ENCODE measurements at regions not wholly inside any gene's neighbourhood (a gene's known extent, or its start where the extent isn't known, plus 50 kb on each side); places are given as distances from the start of the nearest gene placed in this dataset.

DNA sequence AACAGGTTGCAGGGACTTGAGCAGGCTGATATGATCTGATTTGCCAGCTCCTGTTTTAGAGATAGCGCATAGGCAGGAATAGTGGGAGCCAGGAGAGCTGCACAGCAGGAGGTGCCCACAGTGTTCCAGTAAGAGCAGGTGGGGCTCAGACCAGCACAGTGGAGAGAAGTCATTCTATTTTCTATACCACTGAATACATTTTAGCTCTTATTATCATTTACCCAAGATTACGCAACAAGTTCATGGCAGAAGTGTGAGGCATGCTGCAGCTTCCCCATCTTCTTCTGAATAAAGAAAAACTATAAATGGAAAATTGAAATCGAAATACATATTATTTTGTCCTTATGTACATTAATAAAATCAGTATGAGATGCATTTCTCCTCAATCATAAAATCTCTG lies 114.7 kb upstream of the EDNRA start:
- POLR2A ChIA-PET, result no interaction called here
- Histone ChIP-seq H3K4me1 (ENCODE audit: control insufficient read depth, insufficient read depth, low read length) (no peaks in the 10 kb centered on the region), H3K27ac (ENCODE audit: extremely low read depth, low read depth, low read length) (no peak overlapping the region), H3K36me3 (ENCODE audit: control insufficient read depth in 2 of 2, insufficient read depth in 1 of 2, low read length in 2 of 2) (no peaks in the 10 kb centered on the region), H3K4me3 (ENCODE audit: low read depth, low read length) (no peak overlapping the region), H3K9me3 (ENCODE audit: control insufficient read depth, insufficient read depth, low read depth, low read length) (no peaks in the 10 kb centered on the region)
- CTCF ChIA-PET, result interaction anchor here (1.1 kb wide), 1 partner anchor 11 kb away, joined by 3 read pairs; no protein-coding TSS in a partner anchor
- TF ChIP-seq ZNF324 (tag by site-specific recombination; IDR thresholded peaks at IDR 0.05) (no peak), ZBTB17 (tag by site-specific recombination; IDR thresholded peaks at IDR 0.05) (no peak), ZNF560 (tag by site-specific recombination; IDR thresholded peaks at IDR 0.05; ENCODE audit: borderline replicate concordance) (no peak), ZNF610 (tag by site-specific recombination; IDR thresholded peaks at IDR 0.05; ENCODE audit: borderline replicate concordance) (no peak)

DNA sequence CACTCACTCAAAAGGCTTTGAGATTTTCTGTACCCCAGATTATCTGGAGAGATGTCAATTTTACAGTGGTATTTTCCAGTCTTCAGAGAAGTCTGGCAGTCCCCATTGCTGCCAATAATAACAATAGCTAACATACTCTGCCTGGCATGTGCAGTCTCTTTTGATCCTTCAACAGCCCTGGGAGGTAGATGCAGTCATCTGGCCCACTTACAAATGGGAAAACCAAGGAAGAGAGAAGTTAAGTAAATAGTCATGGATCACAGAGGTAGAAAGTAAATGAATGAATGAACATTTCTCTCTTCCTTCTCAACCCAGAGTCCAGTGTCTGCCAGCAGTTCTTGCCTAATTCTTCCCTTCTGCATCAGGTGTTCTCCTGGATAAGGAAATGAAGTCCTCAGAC lies 113.0 kb upstream of the EDNRA start:
- CTCF ChIA-PET, result no interaction called here
- Histone ChIP-seq H3K27ac (ENCODE audit: extremely low read depth, low read depth, low read length) (no peak overlapping the region), H3K9me3 (ENCODE audit: control insufficient read depth, insufficient read depth, low read depth, low read length) (no peaks in the 10 kb centered on the region), H3K4me1 (ENCODE audit: control insufficient read depth, insufficient read depth, low read length) (no peaks in the 10 kb centered on the region), H3K4me3 (ENCODE audit: low read depth, low read length) (no peak overlapping the region), H3K36me3 (ENCODE audit: control insufficient read depth in 2 of 2, insufficient read depth in 1 of 2, low read length in 2 of 2) (no peaks in the 10 kb centered on the region)
- POLR2A ChIA-PET, result no interaction called here
- no peak for TF ChIP-seq ZSCAN30 (tag by site-specific recombination; IDR thresholded peaks at IDR 0.05)
- TF ChIP-seq, protein P1, sequence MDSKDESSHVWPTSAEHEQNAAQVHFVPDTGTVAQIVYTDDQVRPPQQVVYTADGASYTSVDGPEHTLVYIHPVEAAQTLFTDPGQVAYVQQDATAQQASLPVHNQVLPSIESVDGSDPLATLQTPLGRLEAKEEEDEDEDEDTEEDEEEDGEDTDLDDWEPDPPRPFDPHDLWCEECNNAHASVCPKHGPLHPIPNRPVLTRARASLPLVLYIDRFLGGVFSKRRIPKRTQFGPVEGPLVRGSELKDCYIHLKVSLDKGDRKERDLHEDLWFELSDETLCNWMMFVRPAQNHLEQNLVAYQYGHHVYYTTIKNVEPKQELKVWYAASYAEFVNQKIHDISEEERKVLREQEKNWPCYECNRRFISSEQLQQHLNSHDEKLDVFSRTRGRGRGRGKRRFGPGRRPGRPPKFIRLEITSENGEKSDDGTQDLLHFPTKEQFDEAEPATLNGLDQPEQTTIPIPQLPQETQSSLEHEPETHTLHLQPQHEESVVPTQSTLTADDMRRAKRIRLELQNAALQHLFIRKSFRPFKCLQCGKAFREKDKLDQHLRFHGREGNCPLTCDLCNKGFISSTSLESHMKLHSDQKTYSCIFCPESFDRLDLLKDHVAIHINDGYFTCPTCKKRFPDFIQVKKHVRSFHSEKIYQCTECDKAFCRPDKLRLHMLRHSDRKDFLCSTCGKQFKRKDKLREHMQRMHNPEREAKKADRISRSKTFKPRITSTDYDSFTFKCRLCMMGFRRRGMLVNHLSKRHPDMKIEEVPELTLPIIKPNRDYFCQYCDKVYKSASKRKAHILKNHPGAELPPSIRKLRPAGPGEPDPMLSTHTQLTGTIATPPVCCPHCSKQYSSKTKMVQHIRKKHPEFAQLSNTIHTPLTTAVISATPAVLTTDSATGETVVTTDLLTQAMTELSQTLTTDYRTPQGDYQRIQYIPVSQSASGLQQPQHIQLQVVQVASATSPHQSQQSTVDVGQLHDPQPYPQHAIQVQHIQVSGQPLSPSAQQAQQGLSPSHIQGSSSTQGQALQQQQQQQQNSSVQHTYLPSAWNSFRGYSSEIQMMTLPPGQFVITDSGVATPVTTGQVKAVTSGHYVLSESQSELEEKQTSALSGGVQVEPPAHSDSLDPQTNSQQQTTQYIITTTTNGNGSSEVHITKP (tag by site-specific recombination; IDR thresholded peaks at IDR 0.05), result no peak
- TF ChIP-seq ZNF416 (tag by site-specific recombination; IDR thresholded peaks at IDR 0.05), result no peak
- no peak for TF ChIP-seq PRDM1 (tag by site-specific recombination; IDR thresholded peaks at IDR 0.05)
- no peak for TF ChIP-seq ZNF426 (tag by site-specific recombination; IDR thresholded peaks at IDR 0.05)
- TF ChIP-seq, protein P2, sequence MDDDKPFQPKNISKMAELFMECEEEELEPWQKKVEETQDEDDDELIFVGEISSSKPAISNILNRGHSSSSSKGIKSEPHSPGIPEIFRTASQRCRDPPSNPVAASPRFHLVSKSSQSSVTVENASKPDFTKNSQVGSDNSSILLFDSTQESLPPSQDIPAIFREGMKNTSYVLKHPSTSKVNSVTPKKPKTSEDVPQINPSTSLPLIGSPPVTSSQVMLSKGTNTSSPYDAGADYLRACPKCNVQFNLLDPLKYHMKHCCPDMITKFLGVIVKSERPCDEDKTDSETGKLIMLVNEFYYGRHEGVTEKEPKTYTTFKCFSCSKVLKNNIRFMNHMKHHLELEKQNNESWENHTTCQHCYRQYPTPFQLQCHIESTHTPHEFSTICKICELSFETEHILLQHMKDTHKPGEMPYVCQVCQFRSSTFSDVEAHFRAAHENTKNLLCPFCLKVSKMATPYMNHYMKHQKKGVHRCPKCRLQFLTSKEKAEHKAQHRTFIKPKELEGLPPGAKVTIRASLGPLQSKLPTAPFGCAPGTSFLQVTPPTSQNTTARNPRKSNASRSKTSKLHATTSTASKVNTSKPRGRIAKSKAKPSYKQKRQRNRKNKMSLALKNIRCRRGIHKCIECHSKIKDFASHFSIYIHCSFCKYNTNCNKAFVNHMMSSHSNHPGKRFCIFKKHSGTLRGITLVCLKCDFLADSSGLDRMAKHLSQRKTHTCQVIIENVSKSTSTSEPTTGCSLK (tag by site-specific recombination; IDR thresholded peaks at IDR 0.05), result no peak
- no peak for TF ChIP-seq MYNN (tag by site-specific recombination; IDR thresholded peaks at IDR 0.05; ENCODE audit: borderline replicate concordance)
- no peak for TF ChIP-seq ZNF174 (tag by site-specific recombination; IDR thresholded peaks at IDR 0.05)
- no peak for TF ChIP-seq ZNF510 (tag by site-specific recombination; IDR thresholded peaks at IDR 0.05; ENCODE audit: insufficient replicate concordance)
- no peak for TF ChIP-seq ZNF514 (tag by site-specific recombination; IDR thresholded peaks at IDR 0.05)
- no peak for TF ChIP-seq BCL11A (tag by site-specific recombination; IDR thresholded peaks at IDR 0.05; ENCODE audit: low read depth)

DNA sequence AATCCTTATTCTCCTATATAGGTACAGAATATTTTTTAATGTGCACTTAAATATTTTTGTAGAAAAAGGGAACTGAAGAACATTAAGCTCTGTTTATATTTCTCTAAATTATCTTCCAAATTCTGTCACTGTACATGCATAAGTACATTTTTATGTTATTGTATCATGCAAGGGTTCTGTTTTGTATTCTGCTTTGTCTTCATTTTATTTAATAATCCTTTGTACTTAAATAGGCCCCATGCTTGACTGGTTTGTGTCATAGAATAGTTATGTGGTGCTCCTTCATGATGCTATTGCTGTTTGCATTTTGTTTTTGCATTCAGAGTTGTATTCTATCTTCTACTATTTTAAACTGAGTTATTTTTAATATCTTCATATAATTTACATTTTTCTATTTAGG lies 111.9 kb upstream of the EDNRA start:
- POLR2A ChIA-PET, result no interaction called here
- H3K27ac ChIP-seq (ENCODE audit: extremely low read depth, low read depth, low read length), result no peak overlapping the region
- no peaks in the 10 kb centered on the region for H3K4me1 ChIP-seq (ENCODE audit: control insufficient read depth, insufficient read depth, low read length)
- no peaks in the 10 kb centered on the region for H3K36me3 ChIP-seq (ENCODE audit: control insufficient read depth in 2 of 2, insufficient read depth in 1 of 2, low read length in 2 of 2)
- CTCF ChIA-PET, result interaction anchor here (0.6 kb wide), 1 partner anchor 56 kb away, joined by 3 read pairs; no protein-coding TSS in a partner anchor
- no peaks in the 10 kb centered on the region for H3K9me3 ChIP-seq (ENCODE audit: control insufficient read depth, insufficient read depth, low read depth, low read length)
- no peak overlapping the region for H3K4me3 ChIP-seq (ENCODE audit: low read depth, low read length)
- TF ChIP-seq ZNF791 (tag by site-specific recombination; IDR thresholded peaks at IDR 0.05), result no peak
- TF ChIP-seq, protein P3, sequence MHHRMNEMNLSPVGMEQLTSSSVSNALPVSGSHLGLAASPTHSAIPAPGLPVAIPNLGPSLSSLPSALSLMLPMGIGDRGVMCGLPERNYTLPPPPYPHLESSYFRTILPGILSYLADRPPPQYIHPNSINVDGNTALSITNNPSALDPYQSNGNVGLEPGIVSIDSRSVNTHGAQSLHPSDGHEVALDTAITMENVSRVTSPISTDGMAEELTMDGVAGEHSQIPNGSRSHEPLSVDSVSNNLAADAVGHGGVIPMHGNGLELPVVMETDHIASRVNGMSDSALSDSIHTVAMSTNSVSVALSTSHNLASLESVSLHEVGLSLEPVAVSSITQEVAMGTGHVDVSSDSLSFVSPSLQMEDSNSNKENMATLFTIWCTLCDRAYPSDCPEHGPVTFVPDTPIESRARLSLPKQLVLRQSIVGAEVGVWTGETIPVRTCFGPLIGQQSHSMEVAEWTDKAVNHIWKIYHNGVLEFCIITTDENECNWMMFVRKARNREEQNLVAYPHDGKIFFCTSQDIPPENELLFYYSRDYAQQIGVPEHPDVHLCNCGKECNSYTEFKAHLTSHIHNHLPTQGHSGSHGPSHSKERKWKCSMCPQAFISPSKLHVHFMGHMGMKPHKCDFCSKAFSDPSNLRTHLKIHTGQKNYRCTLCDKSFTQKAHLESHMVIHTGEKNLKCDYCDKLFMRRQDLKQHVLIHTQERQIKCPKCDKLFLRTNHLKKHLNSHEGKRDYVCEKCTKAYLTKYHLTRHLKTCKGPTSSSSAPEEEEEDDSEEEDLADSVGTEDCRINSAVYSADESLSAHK (tag by site-specific recombination; IDR thresholded peaks at IDR 0.05), result no peak
- TF ChIP-seq, protein P4, sequence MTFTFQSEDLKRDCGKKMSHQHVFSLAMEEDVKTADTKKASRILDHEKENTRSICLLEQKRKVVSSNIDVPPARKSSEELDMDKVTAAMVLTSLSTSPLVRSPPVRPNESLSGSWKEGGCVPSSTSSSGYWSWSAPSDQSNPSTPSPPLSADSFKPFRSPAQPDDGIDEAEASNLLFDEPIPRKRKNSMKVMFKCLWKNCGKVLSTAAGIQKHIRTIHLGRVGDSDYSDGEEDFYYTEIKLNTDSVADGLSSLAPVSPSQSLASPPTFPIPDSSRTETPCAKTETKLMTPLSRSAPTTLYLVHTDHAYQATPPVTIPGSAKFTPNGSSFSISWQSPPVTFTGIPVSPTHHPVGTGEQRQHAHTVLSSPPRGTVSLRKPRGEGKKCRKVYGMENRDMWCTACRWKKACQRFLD (tag by site-specific recombination; IDR thresholded peaks at IDR 0.05), result no peak
- TF ChIP-seq ZNF785 (tag by site-specific recombination; IDR thresholded peaks at IDR 0.05), result no peak
- no peak for TF ChIP-seq ZNF169 (tag by site-specific recombination; IDR thresholded peaks at IDR 0.05)
- TF ChIP-seq ZNF624 (tag by site-specific recombination; IDR thresholded peaks at IDR 0.05), result no peak
- TF ChIP-seq, protein P5, sequence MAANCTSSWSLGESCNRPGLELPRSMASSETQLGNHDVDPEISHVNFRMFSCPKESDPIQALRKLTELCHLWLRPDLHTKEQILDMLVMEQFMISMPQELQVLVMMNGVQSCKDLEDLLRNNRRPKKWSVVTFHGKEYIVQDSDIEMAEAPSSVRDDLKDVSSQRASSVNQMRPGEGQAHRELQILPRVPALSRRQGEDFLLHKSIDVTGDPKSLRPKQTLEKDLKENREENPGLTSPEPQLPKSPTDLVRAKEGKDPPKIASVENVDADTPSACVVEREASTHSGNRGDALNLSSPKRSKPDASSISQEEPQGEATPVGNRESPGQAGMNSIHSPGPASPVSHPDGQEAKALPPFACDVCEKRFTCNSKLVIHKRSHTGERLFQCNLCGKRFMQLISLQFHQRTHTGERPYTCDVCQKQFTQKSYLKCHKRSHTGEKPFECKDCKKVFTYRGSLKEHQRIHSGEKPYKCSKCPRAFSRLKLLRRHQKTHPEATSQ (tag by site-specific recombination; IDR thresholded peaks at IDR 0.05), result no peak

Data from HEK293 (cell line).